ENCODE measurements at regions not wholly inside any gene's neighbourhood (a gene's known extent, or its start where the extent isn't known, plus 50 kb on each side); places are given as distances from the start of the nearest gene placed in this dataset.
A peak's percentile ranks its signal among the peaks of the same experiment; 100 is the strongest.
"Not testable (repeated sequence)": the region's sequence is repeated elsewhere in the genome, so short reads cannot be mapped to it uniquely, and the experiment has no call there.

GRCh38 chr2:111668274-111668616 lies 215.7 kb downstream of the ANAPC1 start:
- DNase-seq (ENCODE audit: low spot score) = no peak

GRCh38 chr2:111668741-111669140 lies 215.3 kb downstream of the ANAPC1 start:
- no peak for DNase-seq (ENCODE audit: low spot score)

- DNase-seq (ENCODE audit: low spot score) = no peak
Measured at GRCh38 chr2:111669928-111670695, 213.9 kb downstream of the ANAPC1 start.

GRCh38 chr2:111670776-111671175 lies 213.2 kb downstream of the ANAPC1 start:
- no peak for DNase-seq (ENCODE audit: low spot score)

- no peak for DNase-seq (ENCODE audit: low spot score)
Measured at GRCh38 chr2:111671426-111672150, 212.4 kb downstream of the ANAPC1 start.

DNA sequence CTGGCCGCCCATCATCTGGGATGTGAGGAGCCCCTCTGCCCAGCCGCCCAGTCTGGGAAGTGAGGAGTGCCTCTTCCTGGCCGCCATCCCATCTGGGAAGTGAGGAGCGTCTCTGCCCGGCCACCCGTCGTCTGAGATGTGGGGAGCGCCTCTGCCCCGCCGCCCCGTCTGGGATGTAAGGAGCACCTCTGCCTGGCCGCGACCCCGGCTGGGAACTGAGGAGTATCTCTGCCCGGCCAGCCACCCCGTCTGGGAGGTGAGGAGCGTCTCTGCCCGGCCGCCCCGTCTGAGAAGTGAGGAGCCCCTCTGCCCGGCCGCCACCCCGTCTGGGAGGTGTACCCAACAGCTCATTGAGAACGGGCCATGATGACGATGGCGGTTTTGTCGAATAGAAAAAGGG lies 211.4 kb downstream of the ANAPC1 start:
- DNase-seq (ENCODE audit: low spot score) = not testable (repeated sequence)

GRCh38 chr2:111673526-111673925 lies 210.5 kb downstream of the ANAPC1 start:
- DNase-seq (ENCODE audit: low spot score) = no peak

DNA sequence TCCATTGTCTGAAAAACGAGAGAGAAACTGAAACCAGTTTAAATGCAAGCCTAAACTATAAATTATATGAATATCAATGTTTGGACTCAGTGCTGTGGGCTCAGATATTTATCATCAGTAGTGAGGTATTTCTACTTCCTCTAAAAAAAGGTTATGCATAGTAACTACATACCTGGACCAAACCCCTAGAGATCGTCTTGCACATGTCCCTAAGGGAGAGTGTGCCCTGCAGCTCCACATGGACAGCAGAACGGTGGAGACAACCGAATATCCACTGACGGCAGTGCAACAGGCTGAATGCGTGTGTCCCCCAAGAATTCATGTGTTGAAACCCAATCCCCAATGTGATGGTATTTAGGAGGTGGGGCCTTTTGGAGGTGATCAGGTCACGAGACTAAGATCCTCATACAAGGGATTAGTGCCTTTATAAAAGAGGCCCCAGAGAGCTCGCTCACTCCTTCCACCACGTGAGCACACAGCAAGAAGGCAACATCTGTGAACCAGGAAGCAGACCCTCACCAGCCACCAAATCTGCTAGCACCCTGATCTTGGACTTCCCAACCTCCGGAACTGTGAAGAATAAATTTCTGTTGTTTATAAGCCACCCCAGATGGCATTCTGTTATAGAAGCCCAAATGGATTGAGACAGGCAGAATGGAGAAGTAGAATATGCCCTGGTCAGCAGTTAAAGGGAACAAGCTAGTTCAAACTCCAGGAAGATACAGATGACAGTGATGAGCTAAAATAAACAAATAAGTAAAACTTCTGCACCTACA lies 208.4 kb downstream of the ANAPC1 start:
- no peak for DNase-seq (ENCODE audit: low spot score)

- no peak for DNase-seq (ENCODE audit: low spot score)
Measured at GRCh38 chr2:111676291-111676822, 207.6 kb downstream of the ANAPC1 start.

- no peak for DNase-seq (ENCODE audit: low spot score)
Measured at GRCh38 chr2:111678161-111678560, 205.8 kb downstream of the ANAPC1 start.

GRCh38 chr2:111678651-111679050 lies 205.3 kb downstream of the ANAPC1 start:
- no peak for DNase-seq (ENCODE audit: low spot score)

DNA sequence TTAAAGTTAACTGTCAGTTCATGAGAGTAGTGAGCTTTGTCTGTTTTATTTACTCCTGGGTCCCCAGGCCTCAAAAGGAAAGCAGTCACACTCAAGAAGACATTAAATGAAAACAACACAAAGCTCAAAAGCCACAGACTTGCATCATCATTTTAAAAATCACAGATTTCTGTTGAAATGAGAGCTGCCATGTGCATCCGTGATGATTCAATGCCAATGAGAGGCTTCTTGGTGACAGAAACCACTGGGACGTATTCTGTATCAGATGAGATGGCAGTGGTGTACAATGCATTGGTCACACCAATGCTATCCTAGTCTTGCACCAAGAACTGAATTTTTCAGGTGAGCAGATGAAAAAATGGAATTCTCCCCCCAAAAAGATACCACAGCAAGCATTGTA lies 204.8 kb downstream of the ANAPC1 start:
- no peak for DNase-seq (ENCODE audit: low spot score)

DNA sequence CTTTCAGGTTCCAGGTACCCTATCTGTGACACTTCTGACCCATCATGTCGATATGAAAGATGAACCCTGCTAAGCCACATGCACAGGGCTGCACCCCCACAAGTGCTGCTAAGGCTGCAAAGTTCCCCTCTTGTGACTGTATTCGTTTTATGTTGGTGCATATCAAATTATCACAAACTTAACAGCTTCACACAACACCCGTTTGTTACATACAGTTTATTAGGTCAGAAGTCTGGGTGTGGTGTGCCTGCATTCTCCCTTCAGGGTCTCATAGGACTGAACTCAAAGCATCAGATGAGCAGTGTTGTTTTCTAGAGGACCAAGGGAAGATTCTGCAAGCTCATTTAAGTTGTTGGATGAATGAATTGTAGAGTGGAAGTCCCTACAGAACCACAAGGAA lies 199.4 kb downstream of the ANAPC1 start:
- no peak for DNase-seq (ENCODE audit: low spot score)

GRCh38 chr2:111685342-111685741 lies 198.7 kb downstream of the ANAPC1 start:
- peak; percentile 29 for DNase-seq (ENCODE audit: low spot score)

GRCh38 chr2:111686994-111687393 lies 197.0 kb downstream of the ANAPC1 start:
- no peak for DNase-seq (ENCODE audit: low spot score)

DNA sequence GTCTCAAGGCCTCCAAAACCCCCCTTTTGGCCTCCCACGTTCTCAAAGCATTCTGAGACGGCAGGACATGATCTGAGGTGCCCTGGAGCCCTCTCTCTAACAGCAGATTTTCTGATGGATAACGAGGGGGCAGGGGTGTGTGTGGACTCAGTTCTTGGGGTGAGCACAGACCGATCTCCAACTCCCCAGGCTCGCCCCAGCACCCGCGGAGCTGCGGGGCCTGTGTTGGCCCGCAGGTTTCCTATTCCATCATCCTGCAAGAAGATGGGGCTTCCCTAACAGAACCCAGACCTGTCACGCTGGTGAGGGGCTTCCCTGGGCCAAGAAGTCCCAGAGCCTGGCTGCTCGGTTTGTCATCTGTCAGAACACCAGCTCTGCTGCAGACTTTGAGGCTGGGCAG lies 196.1 kb downstream of the ANAPC1 start:
- DNase-seq (ENCODE audit: low spot score) = no peak

- no peak for DNase-seq (ENCODE audit: low spot score)
Measured at GRCh38 chr2:111688482-111688881, 195.5 kb downstream of the ANAPC1 start.

GRCh38 chr2:111689174-111689573 lies 194.8 kb downstream of the ANAPC1 start:
- DNase-seq (ENCODE audit: low spot score) = no peak

- no peak for DNase-seq (ENCODE audit: low spot score)
Measured at GRCh38 chr2:111689941-111690340, 194.1 kb downstream of the ANAPC1 start.

DNA sequence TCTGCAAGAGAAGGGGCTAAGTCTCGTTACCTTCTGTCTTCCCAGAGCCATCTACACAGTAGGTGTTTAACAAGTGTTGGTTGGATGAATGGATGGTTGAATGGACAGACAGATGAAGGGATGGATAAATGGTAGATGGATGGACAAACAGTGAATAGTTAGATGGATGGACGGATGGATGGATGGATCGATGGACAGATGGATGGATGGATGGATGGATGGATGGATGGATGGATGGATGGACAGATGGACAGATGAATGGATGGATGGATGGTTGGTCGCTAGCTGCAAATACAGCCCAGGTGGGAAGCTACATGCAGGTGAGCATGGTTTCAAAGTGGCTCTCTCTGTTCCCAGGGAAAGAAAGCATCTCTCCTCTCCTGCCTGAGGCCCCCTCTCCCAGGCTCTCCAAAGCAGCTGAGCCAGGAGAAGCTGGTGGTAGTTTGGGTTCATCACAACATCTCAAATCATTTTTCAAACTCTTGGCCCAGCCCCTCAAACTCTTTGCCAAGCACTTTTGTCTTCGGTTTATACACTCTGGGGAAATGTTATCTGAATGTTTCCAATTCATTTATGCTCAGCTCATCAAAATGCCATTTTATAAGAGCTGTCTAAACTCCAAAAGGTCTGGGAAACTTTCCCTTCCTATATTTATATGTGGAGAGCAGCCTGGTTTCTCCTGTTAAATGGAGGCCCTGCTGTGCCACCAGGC lies 192.7 kb downstream of the ANAPC1 start:
- no peak for DNase-seq (ENCODE audit: low spot score)

GRCh38 chr2:111692311-111692710 lies 191.7 kb downstream of the ANAPC1 start:
- DNase-seq (ENCODE audit: low spot score) = peak; percentile 40

GRCh38 chr2:111694700-111695101 lies 189.3 kb downstream of the ANAPC1 start:
- no peak for DNase-seq (ENCODE audit: low spot score)
